GM19395 (cell line): ENCODE measurements at regions not wholly inside any gene's neighbourhood (a gene's known extent, or its start where the extent isn't known, plus 50 kb on each side); places are given as distances from the start of the nearest gene placed in this dataset.
"Not testable (repeated sequence)": the region's sequence is repeated elsewhere in the genome, so short reads cannot be mapped to it uniquely, and the experiment has no call there.

Experiments used
- ATAC-seq: cut with Tn5 transposase; IDR thresholded peaks from one replicate; pipeline ENCODE4 v1.9.1; 2021; ENCODE audit warnings: mild to moderate bottlenecking, moderate library complexity; ENCODE audit not compliant: unreplicated experiment

- ATAC-seq = peak; percentile 87
Observed at GRCh38 chr9:21591221-21592062, 109.3 kb upstream of the IFNE start.

GRCh38 chr9:21592063-21592338, 109.9 kb upstream of the IFNE start:
- ATAC-seq = no peak

GRCh38 chr9:21597284-21597683, 115.2 kb upstream of the IFNE start:
- ATAC-seq = no peak

GRCh38 chr9:21598749-21599148, 116.6 kb upstream of the IFNE start:
- ATAC-seq = no peak

GRCh38 chr9:21605489-21605931, 123.4 kb upstream of the IFNE start:
- no peak for ATAC-seq

- ATAC-seq = no peak
Observed at GRCh38 chr9:21607576-21607975, 125.5 kb upstream of the IFNE start.

- ATAC-seq = no peak
Observed at GRCh38 chr9:21608200-21608599, 126.1 kb upstream of the IFNE start.

- no peak for ATAC-seq
Observed at GRCh38 chr9:21609506-21609905, 127.4 kb upstream of the IFNE start.

GRCh38 chr9:21611891-21612290, 129.8 kb upstream of the IFNE start:
- no peak for ATAC-seq

GRCh38 chr9:21615018-21615417, 132.9 kb upstream of the IFNE start:
- ATAC-seq = no peak

- no peak for ATAC-seq
Observed at GRCh38 chr9:21615446-21615845, 133.3 kb upstream of the IFNE start.

GRCh38 chr9:21616082-21616778, 134.1 kb upstream of the IFNE start:
- no peak for ATAC-seq

- ATAC-seq = no peak
Observed at GRCh38 chr9:21624675-21625644, 142.8 kb upstream of the IFNE start.

- no peak for ATAC-seq
Observed at GRCh38 chr9:21626493-21626892, 144.4 kb upstream of the IFNE start.

GRCh38 chr9:21628954-21629353, 146.8 kb upstream of the IFNE start:
- not testable (repeated sequence) for ATAC-seq

- no peak for ATAC-seq
Observed at GRCh38 chr9:21634951-21635350, 152.8 kb upstream of the IFNE start.

- no peak for ATAC-seq
Observed at GRCh38 chr9:21638104-21638503, 156.0 kb upstream of the IFNE start.

GRCh38 chr9:21653091-21653490, 149.3 kb upstream of the MTAP start:
- no peak for ATAC-seq

- ATAC-seq = no peak
Observed at GRCh38 chr9:21653589-21653988, 148.8 kb upstream of the MTAP start.

GRCh38 chr9:21656776-21657674, 145.4 kb upstream of the MTAP start:
- no peak for ATAC-seq
